ENCODE measurements at regions not wholly inside any gene's neighbourhood (a gene's known extent, or its start where the extent isn't known, plus 50 kb on each side); places are given as distances from the start of the nearest gene placed in this dataset.

DNA sequence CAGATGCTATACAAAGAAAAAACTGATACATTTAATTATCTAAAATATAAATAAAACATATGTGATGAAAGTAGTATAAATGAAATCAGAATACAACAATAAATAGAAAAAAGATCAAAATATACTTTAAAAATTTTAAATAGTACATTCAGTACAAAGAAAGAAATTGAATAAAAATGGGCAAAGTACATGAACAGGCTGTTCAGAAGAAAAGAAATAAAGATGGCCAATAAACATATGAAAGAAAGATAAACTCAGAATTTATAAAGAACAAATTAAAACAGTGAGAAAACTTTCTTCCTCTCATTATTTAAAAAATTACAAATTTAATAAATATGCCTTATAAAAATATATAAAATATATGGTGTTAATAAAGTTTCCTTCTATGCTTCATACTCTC lies 50.5 kb upstream of the AMOTL1 start:
- no peak overlapping the region for H3K27ac ChIP-seq
- TF ChIP-seq, protein P1, sequence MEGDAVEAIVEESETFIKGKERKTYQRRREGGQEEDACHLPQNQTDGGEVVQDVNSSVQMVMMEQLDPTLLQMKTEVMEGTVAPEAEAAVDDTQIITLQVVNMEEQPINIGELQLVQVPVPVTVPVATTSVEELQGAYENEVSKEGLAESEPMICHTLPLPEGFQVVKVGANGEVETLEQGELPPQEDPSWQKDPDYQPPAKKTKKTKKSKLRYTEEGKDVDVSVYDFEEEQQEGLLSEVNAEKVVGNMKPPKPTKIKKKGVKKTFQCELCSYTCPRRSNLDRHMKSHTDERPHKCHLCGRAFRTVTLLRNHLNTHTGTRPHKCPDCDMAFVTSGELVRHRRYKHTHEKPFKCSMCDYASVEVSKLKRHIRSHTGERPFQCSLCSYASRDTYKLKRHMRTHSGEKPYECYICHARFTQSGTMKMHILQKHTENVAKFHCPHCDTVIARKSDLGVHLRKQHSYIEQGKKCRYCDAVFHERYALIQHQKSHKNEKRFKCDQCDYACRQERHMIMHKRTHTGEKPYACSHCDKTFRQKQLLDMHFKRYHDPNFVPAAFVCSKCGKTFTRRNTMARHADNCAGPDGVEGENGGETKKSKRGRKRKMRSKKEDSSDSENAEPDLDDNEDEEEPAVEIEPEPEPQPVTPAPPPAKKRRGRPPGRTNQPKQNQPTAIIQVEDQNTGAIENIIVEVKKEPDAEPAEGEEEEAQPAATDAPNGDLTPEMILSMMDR (conservative IDR thresholded peaks at IDR 0.05) = no peak
